ENCODE measurements at regions not wholly inside any gene's neighbourhood (a gene's known extent, or its start where the extent isn't known, plus 50 kb on each side); places are given as distances from the start of the nearest gene placed in this dataset.
"Not testable (repeated sequence)": the region's sequence is repeated elsewhere in the genome, so short reads cannot be mapped to it uniquely, and the experiment has no call there.

- TF ChIP-seq CTCF (IDR thresholded peaks at IDR 0.05 in 4 of 5, conservative IDR thresholded peaks at IDR 0.05 in 1 of 5); POLR2A (IDR thresholded peaks at IDR 0.05): not testable (repeated sequence)
Measured at GRCh38 chr1:121547726-121548125, 363.0 kb downstream of the SRGAP2C start.
